ENCODE measurements at regions not wholly inside any gene's neighbourhood (a gene's known extent, or its start where the extent isn't known, plus 50 kb on each side); places are given as distances from the start of the nearest gene placed in this dataset.
"Not testable (repeated sequence)": the region's sequence is repeated elsewhere in the genome, so short reads cannot be mapped to it uniquely, and the experiment has no call there.

- DNase-seq (ENCODE audit: low spot score), result no peak
Observed at GRCh38 chr3:75321060-75321459, 343.1 kb upstream of the FRG2C start.

GRCh38 chr3:75323936-75324335 is 340.2 kb upstream of the FRG2C start:
- not testable (repeated sequence) for DNase-seq (ENCODE audit: low spot score)

- no peak for DNase-seq (ENCODE audit: low spot score)
Observed at GRCh38 chr3:75325716-75326115, 338.4 kb upstream of the FRG2C start.

GRCh38 chr3:75327453-75327852 is 336.7 kb upstream of the FRG2C start:
- DNase-seq (ENCODE audit: low spot score), result no peak

GRCh38 chr3:75329476-75330097 is 334.5 kb upstream of the FRG2C start:
- DNase-seq (ENCODE audit: low spot score), result no peak

- DNase-seq (ENCODE audit: low spot score), result not testable (repeated sequence)
Observed at GRCh38 chr3:75330446-75330845, 333.7 kb upstream of the FRG2C start.

GRCh38 chr3:75332090-75332489 is 332.0 kb upstream of the FRG2C start:
- DNase-seq (ENCODE audit: low spot score), result not testable (repeated sequence)

- DNase-seq (ENCODE audit: low spot score), result no peak
Observed at GRCh38 chr3:75332794-75333193, 331.3 kb upstream of the FRG2C start.

GRCh38 chr3:75334299-75334698 is 329.8 kb upstream of the FRG2C start:
- DNase-seq (ENCODE audit: low spot score), result no peak

GRCh38 chr3:75337226-75337900 is 326.8 kb upstream of the FRG2C start:
- DNase-seq (ENCODE audit: low spot score), result no peak

GRCh38 chr3:75338342-75338741 is 325.8 kb upstream of the FRG2C start:
- no peak for DNase-seq (ENCODE audit: low spot score)

GRCh38 chr3:75341324-75342067 is 322.6 kb upstream of the FRG2C start:
- DNase-seq (ENCODE audit: low spot score), result no peak

- DNase-seq (ENCODE audit: low spot score), result no peak
Observed at GRCh38 chr3:75342425-75342824, 321.7 kb upstream of the FRG2C start.

- not testable (repeated sequence) for DNase-seq (ENCODE audit: low spot score)
Observed at GRCh38 chr3:75350536-75350935, 313.6 kb upstream of the FRG2C start.

GRCh38 chr3:75362086-75362784 is 301.9 kb upstream of the FRG2C start:
- not testable (repeated sequence) for DNase-seq (ENCODE audit: low spot score)

- not testable (repeated sequence) for DNase-seq (ENCODE audit: low spot score)
Observed at GRCh38 chr3:75372964-75373363, 291.2 kb upstream of the FRG2C start.

GRCh38 chr3:75379840-75380239 is 284.3 kb upstream of the FRG2C start:
- DNase-seq (ENCODE audit: low spot score), result not testable (repeated sequence)

GRCh38 chr3:75380276-75380771 is 283.8 kb upstream of the FRG2C start:
- DNase-seq (ENCODE audit: low spot score), result no peak

- not testable (repeated sequence) for DNase-seq (ENCODE audit: low spot score)
Observed at GRCh38 chr3:75384016-75384415, 280.1 kb upstream of the FRG2C start.

- DNase-seq (ENCODE audit: low spot score), result not testable (repeated sequence)
Observed at GRCh38 chr3:75388486-75389124, 275.5 kb upstream of the FRG2C start.

GRCh38 chr3:75393288-75393694 is 270.8 kb upstream of the FRG2C start:
- DNase-seq (ENCODE audit: low spot score), result not testable (repeated sequence)

- not testable (repeated sequence) for DNase-seq (ENCODE audit: low spot score)
Observed at GRCh38 chr3:75394102-75394501, 270.0 kb upstream of the FRG2C start.
